NCI-H2081 (cell line): ENCODE measurements at regions not wholly inside any gene's neighbourhood (a gene's known extent, or its start where the extent isn't known, plus 50 kb on each side); places are given as distances from the start of the nearest gene placed in this dataset.
"Not testable (repeated sequence)": the region's sequence is repeated elsewhere in the genome, so short reads cannot be mapped to it uniquely, and the experiment has no call there.

Source experiments
- DNase-seq, 2 experiments: peaks; one replicate each; lab custom pipeline; 2025; lab: John Stamatoyannopoulos, UW

GRCh38 chr14:80298491-80299017 lies 87.2 kb upstream of the DIO2 start:
- DNase-seq, result no peak

- DNase-seq, result no peak
Observed at GRCh38 chr14:80291101-80291500, 79.8 kb upstream of the DIO2 start.

DNA sequence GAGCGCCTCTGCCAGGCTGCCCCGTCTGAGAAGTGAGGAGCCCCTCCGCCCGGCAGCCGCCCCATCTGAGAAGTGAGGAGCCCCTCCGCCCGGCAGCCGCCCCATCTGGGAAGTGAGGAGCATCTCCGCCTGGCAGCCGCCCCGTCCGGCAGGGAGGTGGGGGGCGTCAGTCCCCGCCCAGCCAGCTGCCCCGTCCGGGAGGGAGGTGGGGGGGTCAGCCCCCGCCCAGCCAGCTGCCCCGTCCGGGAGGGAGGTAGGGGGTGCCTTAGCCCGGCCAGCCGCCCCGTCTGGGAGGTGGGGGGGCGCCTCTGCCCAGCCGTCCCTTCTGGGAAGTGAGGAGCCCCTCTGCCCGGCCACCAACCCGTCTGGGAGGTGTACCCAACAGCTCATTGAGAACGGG lies 75.4 kb upstream of the DIO2 start:
- DNase-seq, result not testable (repeated sequence)

DNA sequence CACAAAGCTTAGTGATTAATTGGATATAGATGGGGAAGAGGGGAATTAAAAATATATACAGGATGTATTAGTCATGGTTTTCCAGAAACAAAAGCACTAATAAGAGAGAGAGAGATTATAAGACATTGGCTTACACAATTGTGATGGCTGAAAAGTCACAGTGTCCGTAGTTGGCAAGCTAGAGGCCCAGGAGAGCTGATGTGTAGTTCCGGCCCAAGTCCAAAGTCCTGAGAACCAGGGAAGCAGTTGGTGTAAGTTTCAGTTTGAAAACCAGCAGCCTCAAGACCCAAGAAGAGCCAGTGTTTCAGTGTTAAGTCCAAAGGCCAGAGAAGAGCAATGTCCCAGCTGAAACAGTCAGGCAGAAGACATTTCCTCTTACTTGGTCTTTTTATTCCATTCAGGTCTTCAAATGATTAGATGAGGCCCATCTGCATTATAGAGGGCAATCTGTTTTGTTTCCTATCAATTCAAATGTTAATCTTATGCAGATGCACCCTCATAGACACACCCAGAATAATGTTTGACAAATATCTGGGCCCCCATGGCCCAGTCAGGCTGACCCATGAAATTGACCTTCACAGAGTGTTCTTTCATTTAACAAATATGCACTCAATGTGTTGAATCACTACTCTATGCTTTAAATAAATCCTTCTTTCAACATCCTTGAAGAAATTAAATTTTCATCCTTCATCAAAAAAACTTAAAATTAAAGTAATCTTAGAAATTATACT lies 67.2 kb upstream of the DIO2 start:
- no peak for DNase-seq

GRCh38 chr14:80275208-80275850 lies 64.0 kb upstream of the DIO2 start:
- no peak for DNase-seq

- DNase-seq, result not testable (repeated sequence)
Observed at GRCh38 chr14:80274310-80274709, 63.0 kb upstream of the DIO2 start.

- DNase-seq, result no peak
Observed at GRCh38 chr14:80271389-80271788, 60.1 kb upstream of the DIO2 start.

- DNase-seq, result no peak
Observed at GRCh38 chr14:80269353-80269925, 58.1 kb upstream of the DIO2 start.

DNA sequence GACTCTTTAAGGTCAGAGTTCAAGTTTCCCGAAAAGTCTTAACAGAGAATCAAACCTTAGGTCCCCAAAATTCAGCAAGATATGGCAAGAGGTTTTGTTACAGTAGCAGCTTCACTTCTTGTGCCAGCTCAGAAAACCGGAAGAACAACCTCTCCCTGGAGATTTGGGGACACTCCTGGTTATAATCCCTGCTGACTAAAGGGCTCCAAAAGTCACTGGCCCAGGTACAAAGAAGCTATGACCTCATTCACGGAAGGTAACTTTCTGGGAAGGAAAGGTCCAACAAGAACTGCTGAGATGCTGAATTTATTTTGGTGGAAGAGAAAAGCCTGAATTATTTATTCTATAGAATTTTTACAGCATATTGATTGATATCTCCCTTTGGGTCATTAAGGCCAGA lies 55.6 kb upstream of the DIO2 start:
- DNase-seq, result no peak

GRCh38 chr14:80264702-80265101 lies 53.4 kb upstream of the DIO2 start:
- DNase-seq, result peak; percentile 18 to 64
